ENCODE measurements at regions not wholly inside any gene's neighbourhood (a gene's known extent, or its start where the extent isn't known, plus 50 kb on each side); places are given as distances from the start of the nearest gene placed in this dataset.

GRCh38 chr21:28771790-28772501, 220.7 kb downstream of the LTN1 start:
- peaks cover 0 to 4% (median 0%) of the 10 kb centered on the region in 11 donors for H3K9me3 ChIP-seq
- no peaks in the 10 kb centered on the region for H3K27me3 ChIP-seq
- intact Hi-C loops (cut with DNase I): no loop called here
- DNase-seq: no peak
- H3K4me1 ChIP-seq: peaks cover 0 to 35% (median 15%) of the 10 kb centered on the region in 9 donors
- 38 to 40% methylated on average over 3 of the region's 3 CpGs for WGBS, 2 donors
- H3K36me3 ChIP-seq: no peaks in the 10 kb centered on the region
- no peak overlapping the region for H3K4me3 ChIP-seq
- ATAC-seq: peak; percentile 35 to 86 (median 76)
- H3K27ac ChIP-seq: peak overlapping the region in 8 of 10 donors; percentile 21 to 78 (median 65)
- TF ChIP-seq, protein P1, sequence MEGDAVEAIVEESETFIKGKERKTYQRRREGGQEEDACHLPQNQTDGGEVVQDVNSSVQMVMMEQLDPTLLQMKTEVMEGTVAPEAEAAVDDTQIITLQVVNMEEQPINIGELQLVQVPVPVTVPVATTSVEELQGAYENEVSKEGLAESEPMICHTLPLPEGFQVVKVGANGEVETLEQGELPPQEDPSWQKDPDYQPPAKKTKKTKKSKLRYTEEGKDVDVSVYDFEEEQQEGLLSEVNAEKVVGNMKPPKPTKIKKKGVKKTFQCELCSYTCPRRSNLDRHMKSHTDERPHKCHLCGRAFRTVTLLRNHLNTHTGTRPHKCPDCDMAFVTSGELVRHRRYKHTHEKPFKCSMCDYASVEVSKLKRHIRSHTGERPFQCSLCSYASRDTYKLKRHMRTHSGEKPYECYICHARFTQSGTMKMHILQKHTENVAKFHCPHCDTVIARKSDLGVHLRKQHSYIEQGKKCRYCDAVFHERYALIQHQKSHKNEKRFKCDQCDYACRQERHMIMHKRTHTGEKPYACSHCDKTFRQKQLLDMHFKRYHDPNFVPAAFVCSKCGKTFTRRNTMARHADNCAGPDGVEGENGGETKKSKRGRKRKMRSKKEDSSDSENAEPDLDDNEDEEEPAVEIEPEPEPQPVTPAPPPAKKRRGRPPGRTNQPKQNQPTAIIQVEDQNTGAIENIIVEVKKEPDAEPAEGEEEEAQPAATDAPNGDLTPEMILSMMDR (IDR thresholded peaks at IDR 0.05): no peak

DNA sequence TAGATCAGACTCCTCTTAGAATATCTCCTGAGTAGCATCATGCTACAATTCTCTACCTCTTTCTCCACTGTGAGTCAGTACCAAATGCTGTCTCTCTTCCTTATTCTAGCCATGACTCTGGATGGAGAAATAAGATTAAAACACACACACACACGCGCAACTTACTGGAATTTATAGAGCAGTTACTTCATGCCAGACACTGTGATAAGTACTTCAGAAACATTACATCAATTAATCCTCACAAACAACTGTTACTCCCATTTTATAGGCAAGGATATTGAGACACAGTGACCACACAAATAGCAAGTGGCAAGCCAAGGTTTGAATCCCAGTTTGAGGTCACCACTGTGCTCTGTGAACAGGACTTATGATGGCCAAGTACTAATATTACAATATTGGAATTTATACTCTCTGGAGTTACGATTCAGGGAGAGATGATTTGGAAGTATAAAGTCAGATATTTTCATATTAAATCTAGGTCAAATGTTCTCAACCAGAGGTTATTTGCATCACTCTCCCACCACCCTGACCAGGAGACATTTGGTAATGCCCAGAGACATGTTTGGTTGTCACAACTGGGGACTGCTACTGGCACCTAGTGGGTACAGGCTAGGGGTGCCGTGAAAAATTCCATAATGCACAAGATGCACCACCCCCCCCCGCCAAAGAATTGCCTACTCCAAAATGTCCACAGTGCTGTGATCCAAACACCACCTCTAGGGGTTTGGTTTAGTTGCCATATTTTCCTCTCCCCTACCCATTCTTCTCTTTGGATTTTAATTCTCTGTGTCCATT, 221.6 kb downstream of the LTN1 start:
- TF ChIP-seq, protein P1 (IDR thresholded peaks at IDR 0.05): peak in 1 of 9 donors; percentile 16
- no peaks in the 10 kb centered on the region for H3K36me3 ChIP-seq
- no peaks in the 10 kb centered on the region for H3K27me3 ChIP-seq
- peak overlapping the region in 8 of 10 donors; percentile 21 to 78 (median 65) for H3K27ac ChIP-seq
- whole genome bisulfite sequencing, 2 donors: 81 to 85% methylated on average over 5 of the region's 5 CpGs
- H3K4me1 ChIP-seq: peaks cover 0 to 35% (median 15%) of the 10 kb centered on the region in 9 donors
- peaks cover 0 to 8% (median 0%) of the 10 kb centered on the region in 11 donors for H3K9me3 ChIP-seq
- intact Hi-C loops (cut with DNase I): no loop called here
- no peak overlapping the region for H3K4me3 ChIP-seq
- DNase-seq: no peak
- ATAC-seq: peak in 7 of 8 donors; percentile 25 to 67 (median 52)

DNA sequence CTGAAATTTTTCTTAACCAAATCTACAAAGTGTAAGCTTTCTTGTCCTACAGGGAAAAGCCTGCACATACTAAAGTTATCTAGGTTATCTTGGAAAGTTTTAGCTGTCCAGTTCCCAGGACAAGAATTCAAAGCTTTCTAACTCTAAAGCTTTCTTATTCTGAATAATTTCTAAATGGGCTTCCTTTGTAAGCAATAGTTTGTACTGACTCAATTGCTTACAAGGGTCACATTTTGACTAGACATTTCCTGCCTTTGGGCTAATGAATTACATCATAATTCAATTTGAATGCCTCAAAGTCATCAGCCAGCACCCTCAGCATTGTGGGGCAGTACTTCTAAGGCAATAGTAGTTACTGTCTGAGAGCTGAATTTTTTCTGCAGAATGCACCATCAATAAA, 223.0 kb downstream of the LTN1 start:
- Histone ChIP-seq H3K4me3 (no peak overlapping the region), H3K27ac (peak overlapping the region in 3 of 10 donors; percentile 4 to 69 (median 46)), H3K36me3 (no peaks in the 10 kb centered on the region), H3K9me3 (peaks cover 0 to 18% (median 0%) of the 10 kb centered on the region in 11 donors), H3K27me3 (no peaks in the 10 kb centered on the region), H3K4me1 (peaks cover 0 to 39% (median 16%) of the 10 kb centered on the region in 9 donors)
- no peak for DNase-seq
- ATAC-seq: peak in 2 of 8 donors; percentile 31
- TF ChIP-seq, protein P1 (IDR thresholded peaks at IDR 0.05): no peak
- intact Hi-C loops (cut with DNase I): no loop called here

GRCh38 chr21:28768753-28769152, 223.9 kb downstream of the LTN1 start:
- TF ChIP-seq, protein P1 (IDR thresholded peaks at IDR 0.05): no peak
- H3K4me1 ChIP-seq: peaks cover 0 to 45% (median 22%) of the 10 kb centered on the region in 9 donors
- no peaks in the 10 kb centered on the region for H3K27me3 ChIP-seq
- no peak overlapping the region for H3K4me3 ChIP-seq
- intact Hi-C loops (cut with DNase I): no loop called here
- peak overlapping the region in 3 of 10 donors; percentile 4 to 69 (median 13) for H3K27ac ChIP-seq
- no peaks in the 10 kb centered on the region for H3K36me3 ChIP-seq
- ATAC-seq: peak in 1 of 8 donors; percentile 68
- peaks cover 0 to 18% (median 0%) of the 10 kb centered on the region in 11 donors for H3K9me3 ChIP-seq
- DNase-seq: no peak

All from heart right ventricle (tissue), 16 donors.